Forelimb muscle (tissue), 1 donor: ENCODE measurements at regions not wholly inside any gene's neighbourhood (a gene's known extent, or its start where the extent isn't known, plus 50 kb on each side); places are given as distances from the start of the nearest gene placed in this dataset.

Experiments used
- DNase-seq: peaks from one replicate; pipeline ENCODE4 v3.0.0-alpha.2; 2013; ENCODE audit warnings: low read depth

GRCh38 chr10:25661632-25662031 is 272.4 kb upstream of the MYO3A start:
- no peak for DNase-seq

- DNase-seq = no peak
Measured at GRCh38 chr10:25666276-25666675, 267.8 kb upstream of the MYO3A start.

- no peak for DNase-seq
Measured at GRCh38 chr10:25675204-25675603, 258.8 kb upstream of the MYO3A start.

- DNase-seq = no peak
Measured at GRCh38 chr10:25675615-25676014, 258.4 kb upstream of the MYO3A start.

GRCh38 chr10:25678220-25678619 is 255.8 kb upstream of the MYO3A start:
- no peak for DNase-seq

GRCh38 chr10:25678666-25679065 is 255.4 kb upstream of the MYO3A start:
- no peak for DNase-seq

- DNase-seq = peak; percentile 41
Measured at GRCh38 chr10:25682203-25682851, 251.7 kb upstream of the MYO3A start.

GRCh38 chr10:25683344-25683743 is 250.7 kb upstream of the MYO3A start:
- no peak for DNase-seq

- DNase-seq = no peak
Measured at GRCh38 chr10:25687521-25687920, 246.5 kb upstream of the MYO3A start.

- no peak for DNase-seq
Measured at GRCh38 chr10:25689346-25690100, 244.5 kb upstream of the MYO3A start.

- DNase-seq = no peak
Measured at GRCh38 chr10:25692761-25693160, 241.3 kb upstream of the MYO3A start.

- no peak for DNase-seq
Measured at GRCh38 chr10:25694206-25694933, 239.7 kb upstream of the MYO3A start.

- no peak for DNase-seq
Measured at GRCh38 chr10:25694971-25695370, 239.1 kb upstream of the MYO3A start.

GRCh38 chr10:25695586-25695985 is 238.4 kb upstream of the MYO3A start:
- no peak for DNase-seq

- DNase-seq = no peak
Measured at GRCh38 chr10:25696013-25696708, 237.9 kb upstream of the MYO3A start.

- DNase-seq = no peak
Measured at GRCh38 chr10:25697412-25697811, 236.6 kb upstream of the MYO3A start.

GRCh38 chr10:25698638-25699037 is 235.4 kb upstream of the MYO3A start:
- DNase-seq = no peak

GRCh38 chr10:25699631-25700030 is 234.4 kb upstream of the MYO3A start:
- no peak for DNase-seq

- DNase-seq = no peak
Measured at GRCh38 chr10:25701652-25702051, 232.4 kb upstream of the MYO3A start.

GRCh38 chr10:25704622-25705021 is 229.4 kb upstream of the MYO3A start:
- DNase-seq = no peak

GRCh38 chr10:25707572-25707971 is 226.5 kb upstream of the MYO3A start:
- no peak for DNase-seq

GRCh38 chr10:25707976-25708671 is 225.9 kb upstream of the MYO3A start:
- DNase-seq = no peak
